H1 (cell line): ENCODE measurements at regions not wholly inside any gene's neighbourhood (a gene's known extent, or its start where the extent isn't known, plus 50 kb on each side); places are given as distances from the start of the nearest gene placed in this dataset.

Experiments used
- TF ChIP-seq, protein P1 (sequence below): IDR thresholded peaks from 2 replicates; pipeline ENCODE4 v1.6.1; 2012; ENCODE audit warnings: low read length, inconsistent platforms

GRCh38 chr17:79671085-79671694 is 59.6 kb upstream of the ENPP7 start (continued):
- TF ChIP-seq, protein P1, sequence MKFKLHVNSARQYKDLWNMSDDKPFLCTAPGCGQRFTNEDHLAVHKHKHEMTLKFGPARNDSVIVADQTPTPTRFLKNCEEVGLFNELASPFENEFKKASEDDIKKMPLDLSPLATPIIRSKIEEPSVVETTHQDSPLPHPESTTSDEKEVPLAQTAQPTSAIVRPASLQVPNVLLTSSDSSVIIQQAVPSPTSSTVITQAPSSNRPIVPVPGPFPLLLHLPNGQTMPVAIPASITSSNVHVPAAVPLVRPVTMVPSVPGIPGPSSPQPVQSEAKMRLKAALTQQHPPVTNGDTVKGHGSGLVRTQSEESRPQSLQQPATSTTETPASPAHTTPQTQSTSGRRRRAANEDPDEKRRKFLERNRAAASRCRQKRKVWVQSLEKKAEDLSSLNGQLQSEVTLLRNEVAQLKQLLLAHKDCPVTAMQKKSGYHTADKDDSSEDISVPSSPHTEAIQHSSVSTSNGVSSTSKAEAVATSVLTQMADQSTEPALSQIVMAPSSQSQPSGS: 0 out of 2 replicates have a peak, but pooled peaks have one; percentile 23
